ENCODE measurements at regions not wholly inside any gene's neighbourhood (a gene's known extent, or its start where the extent isn't known, plus 50 kb on each side); places are given as distances from the start of the nearest gene placed in this dataset.

DNA sequence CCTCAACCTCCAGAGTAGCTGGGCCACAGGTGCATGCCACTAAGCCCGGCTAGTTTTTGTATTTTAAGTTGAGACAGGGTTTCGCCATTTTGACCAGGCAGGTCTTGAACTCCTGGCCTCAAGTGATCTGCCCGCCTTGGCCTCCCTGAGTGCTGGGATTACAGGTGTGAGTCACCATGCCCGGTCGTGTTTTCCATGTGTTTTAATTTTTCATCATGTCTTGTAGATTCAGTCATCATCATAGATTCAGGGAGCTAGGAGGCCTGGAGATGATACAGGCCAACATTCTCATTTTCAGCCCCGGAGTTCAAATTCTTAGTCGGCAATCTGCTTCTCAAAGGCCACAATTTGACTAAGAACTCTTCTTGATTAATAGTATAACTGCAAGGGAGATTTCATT is 73.5 kb upstream of the GRAMD1B start:
- TF ChIP-seq, protein P1, sequence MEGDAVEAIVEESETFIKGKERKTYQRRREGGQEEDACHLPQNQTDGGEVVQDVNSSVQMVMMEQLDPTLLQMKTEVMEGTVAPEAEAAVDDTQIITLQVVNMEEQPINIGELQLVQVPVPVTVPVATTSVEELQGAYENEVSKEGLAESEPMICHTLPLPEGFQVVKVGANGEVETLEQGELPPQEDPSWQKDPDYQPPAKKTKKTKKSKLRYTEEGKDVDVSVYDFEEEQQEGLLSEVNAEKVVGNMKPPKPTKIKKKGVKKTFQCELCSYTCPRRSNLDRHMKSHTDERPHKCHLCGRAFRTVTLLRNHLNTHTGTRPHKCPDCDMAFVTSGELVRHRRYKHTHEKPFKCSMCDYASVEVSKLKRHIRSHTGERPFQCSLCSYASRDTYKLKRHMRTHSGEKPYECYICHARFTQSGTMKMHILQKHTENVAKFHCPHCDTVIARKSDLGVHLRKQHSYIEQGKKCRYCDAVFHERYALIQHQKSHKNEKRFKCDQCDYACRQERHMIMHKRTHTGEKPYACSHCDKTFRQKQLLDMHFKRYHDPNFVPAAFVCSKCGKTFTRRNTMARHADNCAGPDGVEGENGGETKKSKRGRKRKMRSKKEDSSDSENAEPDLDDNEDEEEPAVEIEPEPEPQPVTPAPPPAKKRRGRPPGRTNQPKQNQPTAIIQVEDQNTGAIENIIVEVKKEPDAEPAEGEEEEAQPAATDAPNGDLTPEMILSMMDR (IDR thresholded peaks at IDR 0.05 in 4 of 5, conservative IDR thresholded peaks at IDR 0.05 in 1 of 5) = no peak
- no peak for TF ChIP-seq POLR2A (IDR thresholded peaks at IDR 0.05)
